Activated CD4-positive, alpha-beta T cell treated with anti-CD3 and anti-CD28 coated beads, Interleukin-2, amount 10 ng/mL, durations not matched to agents 24 days and 14 days (primary cell): ENCODE measurements at regions not wholly inside any gene's neighbourhood (a gene's known extent, or its start where the extent isn't known, plus 50 kb on each side); places are given as distances from the start of the nearest gene placed in this dataset.

ENCODE experiments used
- DNase-seq: peaks from one replicate; pipeline ENCODE4 v3.0.0; 2022
- H3K27ac Mint-ChIP-seq: one replicate; pipeline ENCODE4 v1.8.0; 2022; ENCODE audit warnings: mild to moderate bottlenecking, mixed read lengths
- H3K27me3 Mint-ChIP-seq: one replicate; pipeline ENCODE4 v1.8.0; 2022; ENCODE audit warnings: mixed read lengths
- H3K36me3 Mint-ChIP-seq: one replicate; pipeline ENCODE4 v1.8.0; 2022; ENCODE audit warnings: low read depth, mild to moderate bottlenecking, mixed read lengths
- H3K4me1 Mint-ChIP-seq: one replicate; pipeline ENCODE4 v1.8.0; 2021; ENCODE audit warnings: mixed read lengths
- H3K4me3 Mint-ChIP-seq: one replicate; pipeline ENCODE4 v1.8.0; 2022; ENCODE audit warnings: mild to moderate bottlenecking, moderate library complexity, mixed read lengths
- H3K9me3 Mint-ChIP-seq: one replicate; pipeline ENCODE4 v1.8.0; 2021; ENCODE audit warnings: mixed read lengths
- intact Hi-C: fragments of 100-400 bp; cut with micrococcal nuclease; formaldehyde crosslinking; loops from one replicate; pipeline ENCODE4 v1.15.1; 2023

- no peak overlapping the region for H3K4me3 Mint-ChIP-seq
- H3K36me3 Mint-ChIP-seq, result no peaks in the 10 kb centered on the region
- DNase-seq, result no peak
- no peak overlapping the region for H3K27ac Mint-ChIP-seq
- H3K27me3 Mint-ChIP-seq, result no peaks in the 10 kb centered on the region
- no peaks in the 10 kb centered on the region for H3K4me1 Mint-ChIP-seq
- peaks cover 4% of the 10 kb centered on the region for H3K9me3 Mint-ChIP-seq
- intact Hi-C loops, result no loop called here
Measured at GRCh38 chr17:14910916-14911315, 354.2 kb downstream of the PMP22 start.

- intact Hi-C loops, result no loop called here
- no peaks in the 10 kb centered on the region for H3K9me3 Mint-ChIP-seq
- H3K27ac Mint-ChIP-seq, result no peak overlapping the region
- no peaks in the 10 kb centered on the region for H3K27me3 Mint-ChIP-seq
- no peaks in the 10 kb centered on the region for H3K36me3 Mint-ChIP-seq
- no peak overlapping the region for H3K4me3 Mint-ChIP-seq
- no peak for DNase-seq
- no peaks in the 10 kb centered on the region for H3K4me1 Mint-ChIP-seq
Measured at GRCh38 chr17:14904386-14904785, 360.7 kb downstream of the PMP22 start.

- no peak overlapping the region for H3K27ac Mint-ChIP-seq
- H3K4me3 Mint-ChIP-seq, result no peak overlapping the region
- H3K36me3 Mint-ChIP-seq, result no peaks in the 10 kb centered on the region
- H3K9me3 Mint-ChIP-seq, result no peaks in the 10 kb centered on the region
- intact Hi-C loops, result no loop called here
- H3K27me3 Mint-ChIP-seq, result no peaks in the 10 kb centered on the region
- no peak for DNase-seq
- no peaks in the 10 kb centered on the region for H3K4me1 Mint-ChIP-seq
Measured at GRCh38 chr17:14903854-14904253, 361.3 kb downstream of the PMP22 start.

- DNase-seq, result no peak
- no peaks in the 10 kb centered on the region for H3K27me3 Mint-ChIP-seq
- no peak overlapping the region for H3K4me3 Mint-ChIP-seq
- no peak overlapping the region for H3K27ac Mint-ChIP-seq
- H3K36me3 Mint-ChIP-seq, result no peaks in the 10 kb centered on the region
- H3K4me1 Mint-ChIP-seq, result no peaks in the 10 kb centered on the region
- intact Hi-C loops, result no loop called here
- no peaks in the 10 kb centered on the region for H3K9me3 Mint-ChIP-seq
Measured at GRCh38 chr17:14902803-14903202, 362.3 kb downstream of the PMP22 start.

- Mint-ChIP-seq H3K27me3 (no peaks in the 10 kb centered on the region), H3K4me3 (no peak overlapping the region)
Measured at GRCh38 chr17:14902297-14902696, 362.8 kb downstream of the PMP22 start.

GRCh38 chr17:14901376-14901775, 363.8 kb downstream of the PMP22 start:
- H3K27ac Mint-ChIP-seq, result no peak overlapping the region
- no peak overlapping the region for H3K4me3 Mint-ChIP-seq
- H3K36me3 Mint-ChIP-seq, result no peaks in the 10 kb centered on the region
- no peaks in the 10 kb centered on the region for H3K4me1 Mint-ChIP-seq
- H3K27me3 Mint-ChIP-seq, result no peaks in the 10 kb centered on the region
- H3K9me3 Mint-ChIP-seq, result no peaks in the 10 kb centered on the region
- no peak for DNase-seq
- intact Hi-C loops, result no loop called here

More at GRCh38 chr17:14902297-14902696, 362.8 kb downstream of the PMP22 start:
- Mint-ChIP-seq H3K4me1 (no peaks in the 10 kb centered on the region), H3K9me3 (no peaks in the 10 kb centered on the region), H3K36me3 (no peaks in the 10 kb centered on the region), H3K27ac (no peak overlapping the region)
- intact Hi-C loops, result no loop called here
- no peak for DNase-seq

GRCh38 chr17:14886200-14886739, 378.9 kb downstream of the PMP22 start:
- no peak for DNase-seq
- Mint-ChIP-seq H3K4me1 (no peaks in the 10 kb centered on the region), H3K9me3 (peaks cover 15% of the 10 kb centered on the region), H3K27ac (no peak overlapping the region), H3K4me3 (no peak overlapping the region), H3K36me3 (no peaks in the 10 kb centered on the region), H3K27me3 (no peaks in the 10 kb centered on the region)
- intact Hi-C loops, result no loop called here

- Mint-ChIP-seq H3K36me3 (no peaks in the 10 kb centered on the region), H3K9me3 (peaks cover 12% of the 10 kb centered on the region), H3K27me3 (no peaks in the 10 kb centered on the region), H3K4me3 (no peak overlapping the region), H3K4me1 (no peaks in the 10 kb centered on the region), H3K27ac (no peak overlapping the region)
- intact Hi-C loops, result no loop called here
- no peak for DNase-seq
Measured at GRCh38 chr17:14882131-14882530, 383.0 kb downstream of the PMP22 start.

GRCh38 chr17:14875557-14876412, 389.3 kb downstream of the PMP22 start:
- intact Hi-C loops, result no loop called here
- DNase-seq, result no peak
- H3K36me3 Mint-ChIP-seq, result no peaks in the 10 kb centered on the region
- no peak overlapping the region for H3K27ac Mint-ChIP-seq
- H3K4me3 Mint-ChIP-seq, result no peak overlapping the region
- H3K4me1 Mint-ChIP-seq, result no peaks in the 10 kb centered on the region
- H3K27me3 Mint-ChIP-seq, result no peaks in the 10 kb centered on the region
- no peaks in the 10 kb centered on the region for H3K9me3 Mint-ChIP-seq

GRCh38 chr17:14873996-14874395, 391.1 kb downstream of the PMP22 start:
- intact Hi-C loops, result no loop called here
- H3K9me3 Mint-ChIP-seq, result no peaks in the 10 kb centered on the region

GRCh38 chr17:14873540-14873939, 391.6 kb downstream of the PMP22 start:
- Mint-ChIP-seq H3K36me3 (no peaks in the 10 kb centered on the region), H3K4me3 (no peak overlapping the region), H3K27ac (no peak overlapping the region), H3K4me1 (no peaks in the 10 kb centered on the region), H3K27me3 (no peaks in the 10 kb centered on the region), H3K9me3 (no peaks in the 10 kb centered on the region)
- intact Hi-C loops, result no loop called here
- DNase-seq, result no peak

More at GRCh38 chr17:14873996-14874395, 391.1 kb downstream of the PMP22 start:
- no peaks in the 10 kb centered on the region for H3K27me3 Mint-ChIP-seq
- H3K4me1 Mint-ChIP-seq, result no peaks in the 10 kb centered on the region
- DNase-seq, result no peak
- H3K27ac Mint-ChIP-seq, result no peak overlapping the region
- no peaks in the 10 kb centered on the region for H3K36me3 Mint-ChIP-seq
- no peak overlapping the region for H3K4me3 Mint-ChIP-seq

GRCh38 chr17:14871921-14872320, 393.2 kb downstream of the PMP22 start:
- intact Hi-C loops, result no loop called here
- Mint-ChIP-seq H3K27ac (no peak overlapping the region), H3K4me1 (no peaks in the 10 kb centered on the region), H3K4me3 (no peak overlapping the region), H3K27me3 (no peaks in the 10 kb centered on the region), H3K36me3 (no peaks in the 10 kb centered on the region), H3K9me3 (no peaks in the 10 kb centered on the region)
- no peak for DNase-seq

GRCh38 chr17:14866266-14866665, 398.9 kb downstream of the PMP22 start:
- no peak overlapping the region for H3K27ac Mint-ChIP-seq
- H3K4me3 Mint-ChIP-seq, result no peak overlapping the region
- H3K4me1 Mint-ChIP-seq, result no peaks in the 10 kb centered on the region
- DNase-seq, result no peak
- no peaks in the 10 kb centered on the region for H3K9me3 Mint-ChIP-seq
- H3K36me3 Mint-ChIP-seq, result no peaks in the 10 kb centered on the region
- no peaks in the 10 kb centered on the region for H3K27me3 Mint-ChIP-seq
- intact Hi-C loops, result no loop called here

GRCh38 chr17:14864127-14864526, 401.0 kb downstream of the PMP22 start:
- no peak for DNase-seq
- no peaks in the 10 kb centered on the region for H3K27me3 Mint-ChIP-seq
- H3K27ac Mint-ChIP-seq, result no peak overlapping the region
- no peaks in the 10 kb centered on the region for H3K36me3 Mint-ChIP-seq
- no peaks in the 10 kb centered on the region for H3K4me1 Mint-ChIP-seq
- intact Hi-C loops, result no loop called here
- H3K4me3 Mint-ChIP-seq, result no peak overlapping the region
- no peaks in the 10 kb centered on the region for H3K9me3 Mint-ChIP-seq

- Mint-ChIP-seq H3K4me1 (no peaks in the 10 kb centered on the region), H3K36me3 (no peaks in the 10 kb centered on the region), H3K9me3 (no peaks in the 10 kb centered on the region), H3K27me3 (no peaks in the 10 kb centered on the region), H3K4me3 (no peak overlapping the region), H3K27ac (no peak overlapping the region)
- no peak for DNase-seq
- intact Hi-C loops, result no loop called here
Measured at GRCh38 chr17:14859542-14859941, 405.6 kb downstream of the PMP22 start.
